ENCODE measurements at regions not wholly inside any gene's neighbourhood (a gene's known extent, or its start where the extent isn't known, plus 50 kb on each side); places are given as distances from the start of the nearest gene placed in this dataset.
"Not testable (repeated sequence)": the region's sequence is repeated elsewhere in the genome, so short reads cannot be mapped to it uniquely, and the experiment has no call there.

GRCh38 chr4:8679032-8679431 is 86.5 kb downstream of the CPZ start:
- Histone ChIP-seq H3K9me3 (peaks cover 0 to 2% (median 0%) of the 10 kb centered on the region in 4 donors), H3K36me3 (no peaks in the 10 kb centered on the region), H3K27ac (no peak overlapping the region), H3K4me3 (no peak overlapping the region), H3K27me3 (peaks cover 0 to 14% (median 0%) of the 10 kb centered on the region in 3 donors), H3K4me1 (peaks cover 0 to 2% (median 0%) of the 10 kb centered on the region in 4 donors)
- intact Hi-C loops (cut with DNase I): no loop called here
- WGBS, 2 donors: 22 to 46% methylated on average over 2 of the region's 2 CpGs
- TF ChIP-seq EP300 (IDR thresholded peaks at IDR 0.05) (no peak), POLR2A (IDR thresholded peaks at IDR 0.05) (no peak), CTCF (IDR thresholded peaks at IDR 0.05) (no peak), POLR2AphosphoS5 (IDR thresholded peaks at IDR 0.05) (no peak)
- DNase-seq: no peak

- 92% methylated on average over 11 of the region's 11 CpGs for WGBS, 2 donors
- no peak overlapping the region for H3K27ac ChIP-seq
- H3K27me3 ChIP-seq: peaks cover 0 to 32% (median 0%) of the 10 kb centered on the region in 3 donors
- TF ChIP-seq POLR2AphosphoS5 (IDR thresholded peaks at IDR 0.05) (no peak), POLR2A (IDR thresholded peaks at IDR 0.05) (no peak), EP300 (IDR thresholded peaks at IDR 0.05) (no peak), CTCF (IDR thresholded peaks at IDR 0.05) (no peak)
- no peaks in the 10 kb centered on the region for H3K36me3 ChIP-seq
- no peak overlapping the region for H3K4me3 ChIP-seq
- intact Hi-C loops (cut with DNase I): no loop called here
- peaks cover 0 to 2% (median 0%) of the 10 kb centered on the region in 4 donors for H3K9me3 ChIP-seq
- peak; percentile 45 for DNase-seq
- H3K4me1 ChIP-seq: no peaks in the 10 kb centered on the region
Observed at GRCh38 chr4:8676676-8677075, 84.1 kb downstream of the CPZ start.

GRCh38 chr4:8675906-8676305 is 83.3 kb downstream of the CPZ start:
- WGBS, 2 donors: 78 to 87% methylated on average over 7 of the region's 7 CpGs
- H3K4me3 ChIP-seq: no peak overlapping the region
- DNase-seq: peak; percentile 26
- H3K27ac ChIP-seq: no peak overlapping the region
- TF ChIP-seq POLR2AphosphoS5 (IDR thresholded peaks at IDR 0.05) (no peak), EP300 (IDR thresholded peaks at IDR 0.05) (no peak), CTCF (IDR thresholded peaks at IDR 0.05) (no peak), POLR2A (IDR thresholded peaks at IDR 0.05) (no peak)
- H3K36me3 ChIP-seq: no peaks in the 10 kb centered on the region
- peaks cover 0 to 2% (median 0%) of the 10 kb centered on the region in 4 donors for H3K9me3 ChIP-seq
- no peaks in the 10 kb centered on the region for H3K4me1 ChIP-seq
- H3K27me3 ChIP-seq: peaks cover 0 to 33% (median 0%) of the 10 kb centered on the region in 3 donors
- intact Hi-C loops (cut with DNase I): no loop called here

GRCh38 chr4:8675383-8675782 is 82.8 kb downstream of the CPZ start:
- Histone ChIP-seq H3K9me3 (peaks cover 0 to 2% (median 0%) of the 10 kb centered on the region in 4 donors), H3K36me3 (no peaks in the 10 kb centered on the region), H3K4me1 (no peaks in the 10 kb centered on the region), H3K4me3 (no peak overlapping the region), H3K27ac (no peak overlapping the region), H3K27me3 (peaks cover 0 to 33% (median 0%) of the 10 kb centered on the region in 3 donors)
- intact Hi-C loops (cut with DNase I): no loop called here
- DNase-seq: peak; percentile 55
- TF ChIP-seq POLR2A (IDR thresholded peaks at IDR 0.05): no peak
- TF ChIP-seq CTCF (IDR thresholded peaks at IDR 0.05): no peak
- TF ChIP-seq EP300 (IDR thresholded peaks at IDR 0.05): no peak
- no peak for TF ChIP-seq POLR2AphosphoS5 (IDR thresholded peaks at IDR 0.05)
- WGBS, 2 donors: 21 to 33% methylated on average over 10 of the region's 10 CpGs

- H3K9me3 ChIP-seq: peaks cover 0 to 2% (median 0%) of the 10 kb centered on the region in 4 donors
- H3K27ac ChIP-seq: no peak overlapping the region
- DNase-seq: peak; percentile 40
- H3K4me1 ChIP-seq: no peaks in the 10 kb centered on the region
- no peak for TF ChIP-seq POLR2A (IDR thresholded peaks at IDR 0.05)
- intact Hi-C loops (cut with DNase I): no loop called here
- H3K4me3 ChIP-seq: no peak overlapping the region
- H3K36me3 ChIP-seq: no peaks in the 10 kb centered on the region
- peaks cover 0 to 33% (median 0%) of the 10 kb centered on the region in 3 donors for H3K27me3 ChIP-seq
- 79 to 87% methylated on average over 16 of the region's 16 CpGs for WGBS, 2 donors
Observed at GRCh38 chr4:8674311-8674885, 81.8 kb downstream of the CPZ start.

- H3K4me1 ChIP-seq; H3K36me3 ChIP-seq; H3K27ac ChIP-seq; H3K9me3 ChIP-seq; intact Hi-C loops (cut with DNase I); H3K4me3 ChIP-seq: not testable (repeated sequence)
- H3K27me3 ChIP-seq: peaks cover 0 to 33% (median 0%) of the 10 kb centered on the region in 3 donors
- 35 to 56% methylated on average over 5 of the region's 5 CpGs for WGBS, 2 donors
- peak; percentile 30 for DNase-seq
Observed at GRCh38 chr4:8673106-8673505, 80.5 kb downstream of the CPZ start.
